ENCODE measurements at regions not wholly inside any gene's neighbourhood (a gene's known extent, or its start where the extent isn't known, plus 50 kb on each side); places are given as distances from the start of the nearest gene placed in this dataset.

- TF ChIP-seq CTCF (IDR thresholded peaks at IDR 0.05) (no peak), EP300 (IDR thresholded peaks at IDR 0.05) (no peak), POLR2A (IDR thresholded peaks at IDR 0.05) (no peak)
Observed at GRCh38 chr1:73452522-73452921, 745.5 kb downstream of the LRRIQ3 start.

All from ovary (tissue), 3 donors.